HS-27A (cell line): ENCODE measurements at regions not wholly inside any gene's neighbourhood (a gene's known extent, or its start where the extent isn't known, plus 50 kb on each side); places are given as distances from the start of the nearest gene placed in this dataset.
"Not testable (repeated sequence)": the region's sequence is repeated elsewhere in the genome, so short reads cannot be mapped to it uniquely, and the experiment has no call there.

Experiments
- DNase-seq: peaks from one replicate; pipeline ENCODE4 v3.0.0-alpha.2; 2012; ENCODE audit warnings: low read depth, missing footprints

- not testable (repeated sequence) for DNase-seq
These were observed 93.7 kb upstream of the ALDH3B2 start for GRCh38 chr11:67768001-67768730.

DNA sequence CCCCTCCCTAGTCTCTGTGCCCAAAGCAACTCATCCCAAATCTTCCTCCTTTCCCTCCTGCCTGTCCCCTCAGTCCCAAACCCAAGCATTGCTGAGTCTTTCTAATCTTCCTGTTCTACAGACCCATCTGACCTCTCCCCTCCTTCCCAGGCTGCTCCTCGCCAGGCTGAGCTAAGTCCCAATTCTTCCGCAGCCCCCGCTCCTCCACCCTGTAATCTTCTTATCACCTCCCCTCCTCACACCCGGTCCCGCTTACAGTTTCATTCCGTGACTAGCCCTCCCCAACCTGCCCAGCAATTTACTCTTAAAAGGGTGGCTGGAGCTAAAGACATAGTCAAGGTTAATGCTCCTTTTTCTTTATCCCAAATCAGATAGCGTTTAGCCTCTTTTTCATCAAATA lies 86.8 kb upstream of the ALDH3B2 start:
- not testable (repeated sequence) for DNase-seq

GRCh38 chr11:67759321-67759720 lies 84.9 kb upstream of the ALDH3B2 start:
- DNase-seq = not testable (repeated sequence)

- DNase-seq = not testable (repeated sequence)
These were observed 84.0 kb upstream of the ALDH3B2 start for GRCh38 chr11:67758467-67758866.

DNA sequence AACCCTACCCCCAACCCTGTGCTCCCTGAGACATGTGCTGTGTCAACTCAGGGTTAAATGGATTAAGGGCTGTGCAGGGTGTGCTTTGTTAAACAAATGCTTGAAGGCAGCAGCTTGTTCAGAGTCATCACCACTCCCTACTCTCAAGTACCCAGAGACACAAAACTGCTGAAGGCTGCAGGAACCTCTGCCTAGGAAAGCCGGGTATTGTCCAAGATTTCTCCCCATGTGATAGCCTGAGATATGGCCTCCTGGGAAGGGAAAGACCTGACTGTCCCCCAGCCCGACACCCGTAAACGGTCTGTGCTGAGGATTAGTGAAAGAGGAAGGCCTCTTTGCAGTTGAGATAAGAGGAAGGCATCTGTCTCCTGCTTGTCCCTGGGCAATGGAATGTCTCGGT lies 83.6 kb upstream of the ALDH3B2 start:
- not testable (repeated sequence) for DNase-seq

DNA sequence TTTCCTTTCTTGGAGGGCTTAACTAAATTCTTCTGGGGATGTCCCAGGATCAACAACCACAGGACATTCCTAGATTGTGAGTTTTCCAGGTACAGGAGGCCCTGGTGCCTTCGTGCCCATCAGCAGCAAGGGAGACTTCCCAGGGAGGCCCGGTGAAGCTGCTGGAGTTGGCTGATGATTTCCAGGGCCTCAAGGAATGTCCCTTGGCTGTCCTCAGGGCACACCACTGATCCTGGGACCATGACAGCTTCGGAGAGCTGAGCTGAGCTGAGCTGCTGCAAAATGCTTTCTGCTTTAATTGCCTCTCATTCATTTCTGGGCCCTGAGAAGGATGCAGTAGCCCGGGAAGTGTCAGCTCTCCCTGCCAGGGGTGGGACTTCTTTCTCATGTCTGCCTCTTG lies 79.4 kb upstream of the ALDH3B2 start:
- not testable (repeated sequence) for DNase-seq

GRCh38 chr11:67745181-67745726 lies 70.8 kb upstream of the ALDH3B2 start:
- DNase-seq = no peak

DNA sequence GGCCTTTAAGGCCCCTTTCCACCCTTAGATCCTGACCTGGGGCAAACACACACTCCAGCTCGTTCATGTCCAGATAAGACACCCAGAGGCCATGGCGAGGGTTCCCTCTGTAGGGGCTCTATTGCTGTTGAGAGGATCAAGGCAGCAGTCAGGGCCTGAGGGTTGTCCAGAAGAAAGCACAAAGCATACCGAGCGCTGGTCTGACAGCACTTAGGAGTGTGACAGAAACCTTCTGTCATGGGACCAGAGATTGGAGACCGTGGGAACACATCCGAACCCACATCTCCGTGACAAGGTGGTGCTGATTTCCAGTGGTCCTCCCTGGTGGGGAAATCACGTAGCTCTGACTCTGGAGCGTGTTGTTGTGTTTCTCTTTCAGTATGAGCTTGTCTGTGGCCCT lies 69.8 kb upstream of the ALDH3B2 start:
- DNase-seq = not testable (repeated sequence)

GRCh38 chr11:67738231-67738630 lies 63.8 kb upstream of the ALDH3B2 start:
- DNase-seq = not testable (repeated sequence)

DNA sequence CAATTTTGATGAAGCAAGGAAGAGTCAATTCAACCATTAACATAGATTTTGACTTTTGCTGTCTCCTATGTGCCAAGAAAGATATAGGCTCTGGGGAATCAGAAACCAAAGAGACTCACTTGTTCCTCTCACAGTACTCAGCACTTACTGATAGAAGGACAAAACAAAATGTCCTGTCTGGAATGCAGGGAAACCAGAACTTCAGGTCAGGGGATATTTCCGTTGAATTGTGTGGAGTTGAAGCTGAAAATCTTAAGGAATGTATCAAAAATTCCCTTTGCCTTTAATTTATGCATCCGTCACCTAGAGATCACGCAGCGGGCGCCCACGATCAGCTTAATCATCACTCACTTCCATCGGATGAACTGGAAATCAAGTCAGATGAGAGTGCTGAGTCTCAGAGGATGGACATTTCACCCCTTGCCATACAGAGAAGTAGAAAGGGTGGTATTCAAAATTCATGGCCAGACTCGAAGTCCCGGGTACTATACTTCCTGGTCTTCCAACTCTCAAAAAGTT lies 63.2 kb upstream of the ALDH3B2 start:
- not testable (repeated sequence) for DNase-seq

GRCh38 chr11:67732045-67732787 lies 57.8 kb upstream of the ALDH3B2 start:
- DNase-seq = no peak

DNA sequence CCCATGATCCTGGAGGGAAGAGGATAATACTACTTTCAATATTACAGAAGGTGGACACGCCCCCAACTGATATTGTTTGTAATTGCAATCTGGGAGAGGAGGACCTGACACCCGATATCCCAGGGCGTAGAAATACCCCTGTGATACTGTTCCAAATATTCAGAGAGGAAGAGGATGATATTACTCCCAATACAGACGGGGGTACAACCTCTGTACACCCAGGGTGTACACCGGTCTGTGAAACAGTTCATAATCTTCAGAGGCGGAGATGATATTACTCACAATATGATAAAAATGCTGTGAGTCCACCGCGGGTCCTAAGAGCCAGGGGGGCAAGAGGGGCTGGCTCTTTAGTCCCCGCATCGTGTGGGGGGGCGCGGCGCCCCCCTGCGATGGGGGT lies 57.2 kb upstream of the ALDH3B2 start:
- DNase-seq = no peak

GRCh38 chr11:67728163-67728571 lies 53.7 kb upstream of the ALDH3B2 start:
- DNase-seq = not testable (repeated sequence)

DNA sequence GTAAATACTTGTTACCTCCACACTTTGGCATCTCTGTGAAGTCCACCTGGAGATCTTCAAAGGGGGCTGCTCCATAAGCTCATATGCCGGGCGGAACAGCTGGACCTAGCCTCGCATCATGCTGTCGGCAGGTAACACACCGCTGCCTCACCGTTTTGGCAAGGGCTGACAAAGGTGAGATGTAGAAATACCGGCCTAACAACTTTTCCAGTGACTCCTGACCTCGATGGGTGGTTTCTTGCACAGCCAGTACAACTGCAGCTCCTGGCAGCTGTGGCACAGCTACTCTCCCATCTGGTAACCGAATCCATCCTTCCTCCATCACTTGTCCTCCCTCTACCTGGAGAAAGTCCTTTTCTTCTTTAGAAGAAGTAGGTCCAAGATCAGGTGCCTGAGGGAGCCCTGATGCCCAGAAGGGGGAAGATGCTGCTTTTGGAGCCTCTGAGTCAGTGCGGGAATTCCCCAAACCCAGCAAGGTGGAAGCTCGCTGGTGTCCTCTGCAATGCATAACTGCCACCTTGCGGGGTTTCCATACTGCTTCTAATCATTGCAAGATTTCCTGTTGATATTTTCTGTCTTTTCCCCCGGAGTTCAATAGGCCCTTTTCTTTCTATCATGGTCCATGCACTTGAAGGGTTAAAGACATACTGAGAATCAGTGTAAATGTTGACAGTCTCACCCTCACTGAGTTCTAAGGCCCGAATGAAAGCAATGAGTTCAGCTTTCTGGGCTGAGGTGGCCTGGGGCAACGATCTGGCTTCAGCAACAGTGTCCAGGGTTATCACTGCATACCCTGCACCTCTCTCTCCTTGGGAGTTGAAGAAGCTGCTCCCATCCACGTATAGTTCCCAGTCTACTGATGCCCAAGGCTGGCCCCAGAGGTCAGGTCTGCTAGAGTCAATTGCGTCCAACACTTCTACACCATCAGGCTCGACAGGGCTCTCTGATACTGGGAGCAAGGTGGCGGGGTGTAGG lies 52.9 kb upstream of the ALDH3B2 start:
- DNase-seq = not testable (repeated sequence)
